NCI-H748 treated with DMSO at 0.1 percent for 48 hours (cell line): ENCODE measurements at regions not wholly inside any gene's neighbourhood (a gene's known extent, or its start where the extent isn't known, plus 50 kb on each side); places are given as distances from the start of the nearest gene placed in this dataset.
"Not testable (repeated sequence)": the region's sequence is repeated elsewhere in the genome, so short reads cannot be mapped to it uniquely, and the experiment has no call there.

Experiments used
- DNase-seq: peaks from one replicate; lab custom pipeline; 2025; lab: John Stamatoyannopoulos, UW

GRCh38 chr4:85106166-85106565, 139.7 kb upstream of the WDFY3 start:
- no peak for DNase-seq

GRCh38 chr4:85106805-85107336, 140.4 kb upstream of the WDFY3 start:
- no peak for DNase-seq

- no peak for DNase-seq
Measured at GRCh38 chr4:85107553-85107952, 141.1 kb upstream of the WDFY3 start.

GRCh38 chr4:85113706-85114105, 147.2 kb upstream of the WDFY3 start:
- DNase-seq: no peak

GRCh38 chr4:85114526-85114925, 148.0 kb upstream of the WDFY3 start:
- no peak for DNase-seq

GRCh38 chr4:85116008-85116407, 149.5 kb upstream of the WDFY3 start:
- no peak for DNase-seq

GRCh38 chr4:85125688-85126087, 159.2 kb upstream of the WDFY3 start:
- DNase-seq: no peak

GRCh38 chr4:85126991-85127591, 160.6 kb upstream of the WDFY3 start:
- DNase-seq: no peak

GRCh38 chr4:85127653-85128052, 161.2 kb upstream of the WDFY3 start:
- no peak for DNase-seq

GRCh38 chr4:85128246-85129204, 162.0 kb upstream of the WDFY3 start:
- DNase-seq: no peak

GRCh38 chr4:85129354-85130125, 163.1 kb upstream of the WDFY3 start:
- DNase-seq: not testable (repeated sequence)

GRCh38 chr4:85132117-85132516, 165.6 kb upstream of the WDFY3 start:
- DNase-seq: no peak

GRCh38 chr4:85132570-85132969, 166.1 kb upstream of the WDFY3 start:
- no peak for DNase-seq

GRCh38 chr4:85139749-85140148, 173.3 kb upstream of the WDFY3 start:
- not testable (repeated sequence) for DNase-seq

GRCh38 chr4:85142451-85142850, 176.0 kb upstream of the WDFY3 start:
- no peak for DNase-seq

GRCh38 chr4:85147481-85148076, 181.1 kb upstream of the WDFY3 start:
- DNase-seq: peak; percentile 43

- DNase-seq: no peak
Measured at GRCh38 chr4:85149676-85150075, 183.2 kb upstream of the WDFY3 start.

- no peak for DNase-seq
Measured at GRCh38 chr4:85151371-85151770, 184.9 kb upstream of the WDFY3 start.

- no peak for DNase-seq
Measured at GRCh38 chr4:85151786-85152185, 185.3 kb upstream of the WDFY3 start.

- DNase-seq: no peak
Measured at GRCh38 chr4:85152480-85152879, 186.0 kb upstream of the WDFY3 start.

- no peak for DNase-seq
Measured at GRCh38 chr4:85153221-85153620, 186.7 kb upstream of the WDFY3 start.

GRCh38 chr4:85154591-85154990, 188.1 kb upstream of the WDFY3 start:
- DNase-seq: no peak
